Heart left ventricle (tissue), 13 donors: ENCODE measurements at regions not wholly inside any gene's neighbourhood (a gene's known extent, or its start where the extent isn't known, plus 50 kb on each side); places are given as distances from the start of the nearest gene placed in this dataset.

Experiments
- POLR2A ChIP-seq, 2 donors: fragments of 450-650 bp; IDR thresholded peaks; one replicate each; pipeline ENCODE4 v1.6.1; 2017; ENCODE audit warnings: antibody characterized with exemption in 2 of 2, mild to moderate bottlenecking in 2 of 2, moderate library complexity in 2 of 2
- TF ChIP-seq, protein P1 (sequence below), 12 donors: fragments of 200-600 bp; sonication (generic) in 4 of 12; IDR thresholded peaks; one replicate each; pipeline versions ENCODE4 v1.5.0 to v1.8.0; 2018 to 2022; ENCODE audit warnings: antibody characterized with exemption in 12 of 12, mild to moderate bottlenecking in 5 of 12
- donor health status: ischemic (EF 13 %, LVEDD 7.1; RV severe dilation, severe dysfunction).
- donor health status: DM: no; HTN: yes; CAD: no.
- donor health status: DM: no; HTN: no; CAD: no.
- donor health status: ischemic (EF 25% LVEDD 6.9; RV normal size, moderate dysfunction).
- donor health status: ischemic (EF 25% LVEDD 5.7; RV mildly dilated, moderate dysfunction).
- donor health status: ischemic (EF 35%, LVEDD 5.7; RV mildly dilated, moderate dysfunction).
- donor health status: nonischemic (EF 11% LVEDD 7.7; RV severe dilation, severe dysfunction).
- donor health status: DM: yes; HTN: yes; CAD: no.
- donor health status: PGD.
- donor health status: ischemic (EF 29% LVEDD 5.4; RV normal size, mild dysfunction).
- donor health status: nonischemic (EF 23%, LVEDD 6.1; RV moderate dilation, normal function).

DNA sequence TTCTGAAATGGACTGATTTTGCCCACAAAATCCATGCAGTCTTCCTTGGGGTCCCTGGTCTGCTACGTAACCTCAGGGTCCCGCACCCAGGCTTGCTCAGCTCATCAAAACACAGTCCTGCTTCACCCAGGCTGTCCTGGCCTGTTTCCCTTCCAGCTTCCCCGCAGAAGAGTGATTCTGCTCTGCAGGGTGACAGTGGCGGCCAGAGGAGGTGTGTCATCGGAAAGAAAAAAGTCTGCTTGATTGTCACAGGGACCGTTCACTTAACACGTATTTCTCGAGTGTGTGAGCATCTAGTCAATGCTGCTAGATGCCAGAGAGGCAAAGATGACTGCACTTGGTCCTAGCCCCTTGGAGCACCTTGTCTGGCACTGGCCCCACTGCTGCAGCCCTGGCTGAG, 50.1 kb upstream of the ABHD2 start:
- no peak for TF ChIP-seq POLR2A (IDR thresholded peaks at IDR 0.05)
- TF ChIP-seq, protein P1, sequence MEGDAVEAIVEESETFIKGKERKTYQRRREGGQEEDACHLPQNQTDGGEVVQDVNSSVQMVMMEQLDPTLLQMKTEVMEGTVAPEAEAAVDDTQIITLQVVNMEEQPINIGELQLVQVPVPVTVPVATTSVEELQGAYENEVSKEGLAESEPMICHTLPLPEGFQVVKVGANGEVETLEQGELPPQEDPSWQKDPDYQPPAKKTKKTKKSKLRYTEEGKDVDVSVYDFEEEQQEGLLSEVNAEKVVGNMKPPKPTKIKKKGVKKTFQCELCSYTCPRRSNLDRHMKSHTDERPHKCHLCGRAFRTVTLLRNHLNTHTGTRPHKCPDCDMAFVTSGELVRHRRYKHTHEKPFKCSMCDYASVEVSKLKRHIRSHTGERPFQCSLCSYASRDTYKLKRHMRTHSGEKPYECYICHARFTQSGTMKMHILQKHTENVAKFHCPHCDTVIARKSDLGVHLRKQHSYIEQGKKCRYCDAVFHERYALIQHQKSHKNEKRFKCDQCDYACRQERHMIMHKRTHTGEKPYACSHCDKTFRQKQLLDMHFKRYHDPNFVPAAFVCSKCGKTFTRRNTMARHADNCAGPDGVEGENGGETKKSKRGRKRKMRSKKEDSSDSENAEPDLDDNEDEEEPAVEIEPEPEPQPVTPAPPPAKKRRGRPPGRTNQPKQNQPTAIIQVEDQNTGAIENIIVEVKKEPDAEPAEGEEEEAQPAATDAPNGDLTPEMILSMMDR (IDR thresholded peaks at IDR 0.05): no peak
